Activated naive CD8-positive, alpha-beta T cell treated with anti-CD3 and anti-CD28 coated beads for 36 hours (primary cell): ENCODE measurements at regions not wholly inside any gene's neighbourhood (a gene's known extent, or its start where the extent isn't known, plus 50 kb on each side); places are given as distances from the start of the nearest gene placed in this dataset.

Experiments used
- DNase-seq: peaks from one replicate; pipeline ENCODE4 v3.0.0; 2021
- H3K27ac Mint-ChIP-seq: one replicate; pipeline ENCODE4 v1.8.0; 2022; ENCODE audit warnings: mild to moderate bottlenecking, moderate library complexity, mixed read lengths
- H3K27me3 Mint-ChIP-seq: one replicate; pipeline ENCODE4 v1.8.0; 2022; ENCODE audit warnings: mild to moderate bottlenecking, mixed read lengths
- H3K36me3 Mint-ChIP-seq: one replicate; pipeline ENCODE4 v1.8.0; 2021; ENCODE audit warnings: mild to moderate bottlenecking, mixed read lengths
- H3K4me1 Mint-ChIP-seq: one replicate; pipeline ENCODE4 v1.8.0; 2021; ENCODE audit warnings: mixed read lengths
- H3K4me3 Mint-ChIP-seq: one replicate; pipeline ENCODE4 v1.8.0; 2022; ENCODE audit warnings: mild to moderate bottlenecking, moderate library complexity, mixed read lengths
- H3K9me3 Mint-ChIP-seq: one replicate; pipeline ENCODE4 v1.8.0; 2022; ENCODE audit warnings: mixed read lengths

DNA sequence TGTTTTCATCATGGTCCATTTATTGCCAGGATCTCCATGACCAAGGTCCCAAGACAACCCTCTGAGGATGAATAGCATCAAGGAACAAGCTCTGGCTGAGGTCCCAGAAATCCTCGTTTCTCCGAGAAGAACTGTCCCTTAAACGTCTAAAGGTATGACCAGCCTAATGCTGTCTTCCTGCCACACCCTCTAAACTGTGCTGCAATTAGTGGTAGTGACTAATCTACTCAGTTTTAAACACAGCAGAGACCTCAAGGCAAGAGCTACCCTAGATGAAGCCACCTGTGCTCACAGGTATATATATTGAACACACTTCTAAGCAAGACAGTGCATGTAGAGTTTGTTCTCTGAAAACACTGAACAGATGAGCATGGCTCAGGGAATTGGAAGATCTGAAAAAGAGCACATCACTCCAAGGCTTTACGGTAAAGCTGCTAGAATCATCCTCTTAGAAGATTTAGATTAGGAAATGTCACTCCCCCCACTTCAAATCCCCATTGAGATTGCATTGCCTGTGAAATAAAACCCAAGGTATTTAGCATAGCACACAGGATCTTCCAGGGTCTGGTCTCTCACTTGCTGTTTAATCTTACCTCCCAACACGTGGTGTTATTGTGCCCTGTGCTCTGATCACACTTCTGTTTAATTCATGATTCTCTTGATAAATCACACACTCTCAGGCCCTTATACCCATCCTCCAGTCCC is 173.9 kb upstream of the VCX3A start:
- Mint-ChIP-seq H3K9me3 (no peaks in the 10 kb centered on the region), H3K27ac (no peak overlapping the region), H3K4me1 (no peaks in the 10 kb centered on the region), H3K4me3 (no peak overlapping the region), H3K36me3 (no peaks in the 10 kb centered on the region), H3K27me3 (no peaks in the 10 kb centered on the region)
- no peak for DNase-seq

- H3K27me3 Mint-ChIP-seq, result no peaks in the 10 kb centered on the region
- no peaks in the 10 kb centered on the region for H3K9me3 Mint-ChIP-seq
- DNase-seq, result no peak
- no peak overlapping the region for H3K27ac Mint-ChIP-seq
- no peak overlapping the region for H3K4me3 Mint-ChIP-seq
- H3K4me1 Mint-ChIP-seq, result no peaks in the 10 kb centered on the region
- no peaks in the 10 kb centered on the region for H3K36me3 Mint-ChIP-seq
Observed at GRCh38 chrX:6708041-6708440, 173.1 kb upstream of the VCX3A start.

- Mint-ChIP-seq H3K9me3 (no peaks in the 10 kb centered on the region), H3K27ac (no peak overlapping the region), H3K27me3 (no peaks in the 10 kb centered on the region), H3K4me3 (no peak overlapping the region), H3K4me1 (no peaks in the 10 kb centered on the region), H3K36me3 (no peaks in the 10 kb centered on the region)
- DNase-seq, result no peak
Observed at GRCh38 chrX:6707497-6707896, 172.6 kb upstream of the VCX3A start.

- H3K36me3 Mint-ChIP-seq, result no peaks in the 10 kb centered on the region
- no peak overlapping the region for H3K27ac Mint-ChIP-seq
- no peak for DNase-seq
- no peaks in the 10 kb centered on the region for H3K9me3 Mint-ChIP-seq
- no peaks in the 10 kb centered on the region for H3K4me1 Mint-ChIP-seq
- no peaks in the 10 kb centered on the region for H3K27me3 Mint-ChIP-seq
- H3K4me3 Mint-ChIP-seq, result no peak overlapping the region
Observed at GRCh38 chrX:6701085-6701484, 166.2 kb upstream of the VCX3A start.

- Mint-ChIP-seq H3K27ac (no peak overlapping the region), H3K4me1 (no peaks in the 10 kb centered on the region), H3K9me3 (no peaks in the 10 kb centered on the region), H3K27me3 (no peaks in the 10 kb centered on the region), H3K4me3 (no peak overlapping the region), H3K36me3 (no peaks in the 10 kb centered on the region)
- no peak for DNase-seq
Observed at GRCh38 chrX:6695717-6696116, 160.8 kb upstream of the VCX3A start.

DNA sequence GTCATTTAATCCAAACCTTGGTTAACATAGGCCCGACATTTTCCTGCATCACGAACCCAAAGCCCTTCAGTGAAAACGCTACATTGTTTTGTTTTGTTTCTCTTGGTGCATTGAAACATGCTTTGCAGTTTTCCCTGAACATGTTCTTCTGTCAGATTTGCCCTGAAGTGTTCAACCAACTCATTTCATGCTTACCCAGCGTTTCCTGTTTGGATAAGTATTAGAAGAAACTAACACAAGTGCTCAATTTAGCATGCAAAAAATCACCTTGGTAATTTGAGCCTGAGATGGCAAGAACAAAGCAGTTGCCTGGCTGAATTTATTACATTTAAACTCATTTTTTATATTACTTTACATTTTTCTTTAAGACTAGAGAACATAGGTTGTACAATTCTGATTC is 160.1 kb upstream of the VCX3A start:
- H3K9me3 Mint-ChIP-seq, result no peaks in the 10 kb centered on the region
- no peak overlapping the region for H3K4me3 Mint-ChIP-seq
- H3K4me1 Mint-ChIP-seq, result no peaks in the 10 kb centered on the region
- no peaks in the 10 kb centered on the region for H3K27me3 Mint-ChIP-seq
- H3K27ac Mint-ChIP-seq, result no peak overlapping the region
- H3K36me3 Mint-ChIP-seq, result no peaks in the 10 kb centered on the region
- DNase-seq, result no peak

DNA sequence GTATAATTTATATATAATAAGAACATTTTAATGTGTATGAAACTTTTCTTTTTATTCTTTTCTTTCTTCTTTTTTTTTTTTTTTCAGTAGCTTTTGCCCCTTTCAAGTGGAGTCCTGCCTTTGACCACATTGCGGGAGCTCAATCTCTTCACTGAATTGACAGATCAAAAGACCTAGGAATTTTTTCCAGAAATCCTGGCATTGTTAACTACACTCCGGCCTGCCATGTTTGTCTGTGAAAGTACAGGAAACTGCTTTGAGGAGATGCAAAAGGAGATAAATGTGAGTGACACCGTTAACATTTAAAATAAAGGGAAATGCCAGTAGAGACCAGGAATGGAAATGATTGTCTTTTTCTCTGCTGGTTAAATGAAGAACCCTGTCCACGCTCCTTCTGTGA is 159.3 kb upstream of the VCX3A start:
- Mint-ChIP-seq H3K36me3 (no peaks in the 10 kb centered on the region), H3K4me1 (no peaks in the 10 kb centered on the region), H3K9me3 (no peaks in the 10 kb centered on the region), H3K27ac (no peak overlapping the region), H3K4me3 (no peak overlapping the region), H3K27me3 (no peaks in the 10 kb centered on the region)
- DNase-seq, result no peak

DNA sequence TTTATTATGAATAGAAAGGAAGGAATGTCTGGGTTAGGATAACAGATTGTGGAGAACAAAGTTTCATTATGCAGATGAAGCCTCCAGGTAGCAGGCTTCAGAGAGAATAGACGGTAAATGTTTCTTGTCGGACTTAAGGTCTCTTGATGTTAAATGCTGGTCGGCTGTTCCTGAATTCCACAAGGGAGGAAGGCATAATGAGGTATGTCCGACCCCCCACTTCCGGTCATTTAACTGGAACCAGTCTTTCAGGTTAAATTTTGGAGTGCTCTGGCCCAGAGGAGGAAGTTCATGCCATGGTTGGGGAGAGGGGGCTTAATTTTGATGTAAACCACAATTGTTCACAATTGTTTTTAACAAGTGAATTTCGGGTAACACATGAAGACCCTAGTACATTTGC is 158.1 kb upstream of the VCX3A start:
- no peaks in the 10 kb centered on the region for H3K9me3 Mint-ChIP-seq
- H3K4me1 Mint-ChIP-seq, result no peaks in the 10 kb centered on the region
- H3K36me3 Mint-ChIP-seq, result no peaks in the 10 kb centered on the region
- DNase-seq, result no peak
- no peaks in the 10 kb centered on the region for H3K27me3 Mint-ChIP-seq
- H3K4me3 Mint-ChIP-seq, result no peak overlapping the region
- no peak overlapping the region for H3K27ac Mint-ChIP-seq

DNA sequence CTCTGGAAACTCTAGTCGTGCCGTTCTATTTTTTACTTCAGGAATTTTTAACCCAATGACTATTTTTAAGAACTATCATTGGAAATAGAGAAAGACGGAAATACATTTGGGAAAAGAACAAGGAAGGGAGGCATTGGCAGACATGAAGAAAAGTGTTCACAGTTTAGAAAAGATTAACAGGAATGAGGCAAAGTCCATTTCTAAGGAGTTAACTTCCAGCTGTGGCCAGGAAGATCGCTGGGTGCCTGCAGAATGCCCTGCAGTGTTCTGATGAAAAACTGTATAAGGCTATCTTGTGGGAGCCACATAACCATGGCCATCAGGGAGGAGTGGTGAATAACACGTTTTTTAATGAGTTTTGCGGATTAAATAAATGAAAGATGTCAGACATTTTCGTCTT is 150.6 kb upstream of the VCX3A start:
- Mint-ChIP-seq H3K9me3 (no peaks in the 10 kb centered on the region), H3K4me1 (no peaks in the 10 kb centered on the region), H3K36me3 (no peaks in the 10 kb centered on the region), H3K27me3 (no peaks in the 10 kb centered on the region), H3K27ac (no peak overlapping the region), H3K4me3 (no peak overlapping the region)
- DNase-seq, result no peak

DNA sequence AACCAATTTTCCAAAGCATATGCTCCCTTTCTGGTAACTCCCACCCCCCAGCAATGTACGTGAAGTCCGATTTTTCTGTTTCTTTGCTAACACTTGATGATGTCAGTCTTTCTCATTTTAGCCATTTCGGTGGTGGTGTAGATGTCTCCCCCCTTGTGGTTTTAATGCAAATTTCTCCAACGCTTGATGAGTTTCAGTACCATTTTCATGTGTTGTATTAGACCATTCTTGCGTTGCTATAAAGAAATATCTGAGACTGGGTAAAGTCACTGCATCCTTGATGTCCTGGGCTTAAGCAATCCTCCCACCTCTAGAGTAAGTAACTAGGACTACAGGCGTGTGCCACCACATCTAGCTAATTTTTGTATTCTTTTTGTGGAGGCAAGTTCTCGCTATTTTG is 148.4 kb upstream of the VCX3A start:
- Mint-ChIP-seq H3K4me1 (no peaks in the 10 kb centered on the region), H3K4me3 (no peak overlapping the region), H3K9me3 (no peaks in the 10 kb centered on the region), H3K27me3 (no peaks in the 10 kb centered on the region), H3K36me3 (no peaks in the 10 kb centered on the region), H3K27ac (no peak overlapping the region)
- no peak for DNase-seq

DNA sequence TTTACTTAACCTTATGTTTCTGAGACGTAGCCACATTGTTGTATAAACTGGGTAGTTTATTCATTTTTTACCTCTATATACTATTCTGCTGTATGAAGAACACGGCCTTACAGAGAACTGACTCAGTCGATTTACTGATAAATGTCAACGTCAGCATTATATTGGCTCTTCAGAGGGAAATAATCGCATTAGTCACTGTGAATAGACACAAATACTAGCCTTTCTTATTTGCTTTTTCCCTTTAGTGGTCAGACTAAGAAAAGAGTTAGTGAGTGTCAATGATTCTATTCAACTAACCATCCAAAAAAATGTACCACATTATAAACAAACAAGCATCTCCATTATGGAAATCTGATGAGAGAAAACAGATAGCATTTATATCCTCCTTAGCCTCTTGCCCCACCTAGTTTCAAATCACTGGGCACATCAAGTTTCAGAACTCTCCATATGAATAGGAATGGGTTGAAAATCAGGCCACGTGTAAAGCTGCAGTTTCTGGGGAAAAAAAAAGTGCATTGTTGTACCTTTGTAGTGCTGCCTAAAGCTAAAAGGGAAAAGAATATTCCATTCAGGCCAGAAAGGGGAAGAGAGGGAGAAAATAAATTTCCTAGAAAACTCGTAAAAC is 146.7 kb upstream of the VCX3A start:
- H3K4me3 Mint-ChIP-seq, result no peak overlapping the region
- H3K27me3 Mint-ChIP-seq, result no peaks in the 10 kb centered on the region
- H3K36me3 Mint-ChIP-seq, result no peaks in the 10 kb centered on the region
- no peaks in the 10 kb centered on the region for H3K4me1 Mint-ChIP-seq
- DNase-seq, result no peak
- no peak overlapping the region for H3K27ac Mint-ChIP-seq
- no peaks in the 10 kb centered on the region for H3K9me3 Mint-ChIP-seq

DNA sequence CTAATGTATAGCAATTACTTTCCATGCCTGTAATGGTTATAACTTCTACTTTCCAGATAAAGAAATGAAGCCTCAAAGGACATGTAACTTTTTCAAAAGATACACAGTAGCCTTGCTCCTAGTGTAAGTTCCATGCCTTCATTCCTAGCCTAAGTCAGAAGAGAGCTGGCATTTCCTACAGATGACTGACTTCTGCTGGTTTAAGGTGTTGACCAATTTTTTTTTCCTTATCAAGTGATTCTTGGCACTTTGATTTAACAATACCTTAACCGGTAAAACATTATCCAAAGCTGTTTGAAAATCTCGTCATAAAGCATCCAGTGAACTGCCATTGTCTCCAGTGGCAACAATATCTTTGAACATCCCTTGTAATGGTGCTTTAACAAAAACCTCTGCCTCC is 145.1 kb upstream of the VCX3A start:
- DNase-seq, result no peak
- no peak overlapping the region for H3K27ac Mint-ChIP-seq
- H3K27me3 Mint-ChIP-seq, result no peaks in the 10 kb centered on the region
- no peak overlapping the region for H3K4me3 Mint-ChIP-seq
- no peaks in the 10 kb centered on the region for H3K9me3 Mint-ChIP-seq
- no peaks in the 10 kb centered on the region for H3K4me1 Mint-ChIP-seq
- no peaks in the 10 kb centered on the region for H3K36me3 Mint-ChIP-seq

DNA sequence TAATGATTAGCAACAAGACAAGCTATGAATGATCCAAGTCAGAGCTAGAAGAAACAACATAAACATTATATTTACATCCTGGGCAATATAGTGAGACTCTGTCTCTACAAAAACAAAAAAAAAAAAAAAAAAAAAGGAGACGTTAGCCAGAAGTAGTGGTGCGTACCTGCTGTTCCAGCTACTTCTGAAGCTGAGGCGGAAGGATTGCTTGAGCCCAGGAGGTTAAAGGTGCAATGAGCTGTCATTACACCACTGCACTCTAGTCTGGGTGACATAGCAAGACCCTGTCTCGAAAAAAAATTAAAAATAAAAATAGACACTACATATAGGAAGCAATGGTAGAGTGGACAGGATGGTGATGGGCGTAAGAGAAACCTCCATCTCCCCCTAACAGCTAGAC is 144.6 kb upstream of the VCX3A start:
- Mint-ChIP-seq H3K9me3 (no peaks in the 10 kb centered on the region), H3K27ac (no peak overlapping the region), H3K36me3 (no peaks in the 10 kb centered on the region), H3K4me3 (no peak overlapping the region), H3K27me3 (no peaks in the 10 kb centered on the region), H3K4me1 (no peaks in the 10 kb centered on the region)
- DNase-seq, result no peak

DNA sequence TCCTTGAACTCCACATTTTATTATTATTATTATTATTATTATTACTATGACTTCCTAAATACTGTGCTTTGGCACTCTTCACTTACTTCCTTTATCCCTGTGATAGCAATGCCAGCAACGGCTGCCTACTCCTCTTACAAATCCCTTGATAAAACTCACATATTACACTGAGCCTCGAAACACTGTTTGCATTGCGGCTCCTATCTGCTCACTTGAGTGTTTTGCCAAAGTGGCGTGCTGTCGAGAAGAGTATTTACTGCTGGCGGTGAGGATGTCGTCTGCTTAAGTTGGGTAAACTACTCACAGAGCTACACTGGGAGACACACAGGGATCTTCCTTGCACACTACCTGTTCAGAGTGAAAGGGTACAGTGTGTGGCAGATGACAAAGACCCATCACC is 143.4 kb upstream of the VCX3A start:
- H3K4me1 Mint-ChIP-seq, result no peaks in the 10 kb centered on the region
- no peak for DNase-seq
- no peak overlapping the region for H3K27ac Mint-ChIP-seq
- H3K9me3 Mint-ChIP-seq, result no peaks in the 10 kb centered on the region
- H3K27me3 Mint-ChIP-seq, result no peaks in the 10 kb centered on the region
- H3K4me3 Mint-ChIP-seq, result no peak overlapping the region
- H3K36me3 Mint-ChIP-seq, result no peaks in the 10 kb centered on the region

DNA sequence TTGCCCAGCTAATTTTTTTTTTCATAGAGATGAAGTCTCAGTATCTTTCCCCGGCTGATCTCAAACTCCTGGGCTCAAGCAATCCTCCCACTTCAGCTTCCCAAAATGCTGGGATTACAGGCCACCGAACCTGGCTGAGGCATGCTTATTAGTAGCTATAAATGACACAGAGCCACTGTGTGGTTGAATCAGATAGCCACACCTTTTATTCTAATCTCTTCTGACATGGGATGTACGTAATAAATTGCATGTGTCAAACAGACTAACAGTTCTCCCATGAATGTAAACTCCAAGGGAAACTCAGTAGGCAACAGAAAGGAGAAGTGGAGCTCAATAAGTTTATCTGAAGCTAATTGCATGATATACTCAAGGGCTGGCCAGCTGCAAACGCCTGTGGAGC is 139.8 kb upstream of the VCX3A start:
- H3K36me3 Mint-ChIP-seq, result no peaks in the 10 kb centered on the region
- no peak overlapping the region for H3K4me3 Mint-ChIP-seq
- H3K27ac Mint-ChIP-seq, result no peak overlapping the region
- H3K27me3 Mint-ChIP-seq, result no peaks in the 10 kb centered on the region
- no peaks in the 10 kb centered on the region for H3K9me3 Mint-ChIP-seq
- no peak for DNase-seq
- no peaks in the 10 kb centered on the region for H3K4me1 Mint-ChIP-seq

DNA sequence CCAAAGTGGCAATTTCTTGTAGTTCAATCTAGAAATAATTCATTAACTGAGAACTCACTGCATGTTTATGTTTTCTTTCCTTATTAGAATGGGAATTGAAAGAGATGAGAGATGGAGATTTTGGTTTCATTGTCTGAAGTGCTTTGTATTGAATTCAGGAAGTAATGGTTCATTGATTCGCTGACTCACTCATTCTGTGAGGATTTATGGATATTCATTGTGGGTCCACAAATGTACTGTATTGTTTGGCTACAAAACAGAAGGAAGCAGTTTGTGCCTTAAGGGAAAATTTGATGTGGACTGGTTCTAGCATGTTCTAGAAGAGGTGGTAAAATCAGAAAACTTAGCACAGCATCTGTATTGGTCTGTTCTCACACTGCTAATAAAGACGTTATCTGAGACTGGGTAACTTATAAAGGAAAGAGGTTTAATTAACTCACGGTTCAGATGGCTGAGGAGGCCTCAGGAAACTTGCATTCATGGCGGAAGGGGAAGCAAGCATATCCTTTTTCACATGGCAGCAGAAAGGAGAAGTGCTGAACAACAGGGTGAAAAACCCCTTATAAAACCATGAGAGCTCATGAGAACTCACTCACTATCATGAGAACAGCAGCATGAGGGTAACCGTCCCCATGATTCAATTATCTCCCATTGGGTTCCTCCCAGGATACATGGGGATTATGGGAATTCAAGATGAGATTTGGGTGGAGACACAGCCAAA is 132.3 kb upstream of the VCX3A start:
- no peak for DNase-seq
- Mint-ChIP-seq H3K4me1 (no peaks in the 10 kb centered on the region), H3K27ac (no peak overlapping the region), H3K9me3 (no peaks in the 10 kb centered on the region), H3K27me3 (no peaks in the 10 kb centered on the region), H3K4me3 (no peak overlapping the region), H3K36me3 (no peaks in the 10 kb centered on the region)
